AG09309 (cell line): ENCODE measurements at regions not wholly inside any gene's neighbourhood (a gene's known extent, or its start where the extent isn't known, plus 50 kb on each side); places are given as distances from the start of the nearest gene placed in this dataset.

Experiments used
- DNase-seq: peaks from one replicate; pipeline ENCODE4 v3.0.0-alpha.2; 2010; ENCODE audit warnings: low read depth
- H3K4me3 ChIP-seq: 2 replicates; pipeline ENCODE4 v1.5.1; 2011; ENCODE audit warnings: mild to moderate bottlenecking, low read depth, low read length, moderate library complexity; ENCODE audit not compliant: control insufficient read depth
- CTCF ChIP-seq: IDR thresholded peaks from 2 replicates; pipeline ENCODE4 v1.5.1; 2011; ENCODE audit warnings: mild to moderate bottlenecking, low read depth, low read length, inconsistent platforms; ENCODE audit not compliant: insufficient read depth, control insufficient read depth; ENCODE audit errors: missing control alignments

DNA sequence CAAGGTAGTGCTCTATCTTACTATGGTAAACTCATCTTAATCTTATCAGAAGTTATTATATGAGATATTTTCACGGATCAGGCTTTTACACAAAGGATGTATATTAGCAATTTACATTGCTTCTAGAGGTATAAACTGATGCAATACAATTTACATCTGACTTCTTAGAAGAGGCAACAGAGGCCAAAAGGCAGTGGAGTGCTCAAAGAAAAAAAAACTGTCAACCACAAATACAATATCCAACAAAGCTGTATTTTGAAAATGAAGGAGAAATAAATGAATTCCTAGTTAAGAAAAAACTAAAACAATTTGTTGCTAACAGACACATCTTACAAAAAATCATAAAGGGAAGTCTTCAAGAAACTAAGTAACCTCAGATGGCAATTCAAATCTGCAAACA, 1031.5 kb upstream of the CNTNAP5 start:
- DNase-seq: no peak
- no peak for TF ChIP-seq CTCF
- H3K4me3 ChIP-seq: no peak overlapping the region

DNA sequence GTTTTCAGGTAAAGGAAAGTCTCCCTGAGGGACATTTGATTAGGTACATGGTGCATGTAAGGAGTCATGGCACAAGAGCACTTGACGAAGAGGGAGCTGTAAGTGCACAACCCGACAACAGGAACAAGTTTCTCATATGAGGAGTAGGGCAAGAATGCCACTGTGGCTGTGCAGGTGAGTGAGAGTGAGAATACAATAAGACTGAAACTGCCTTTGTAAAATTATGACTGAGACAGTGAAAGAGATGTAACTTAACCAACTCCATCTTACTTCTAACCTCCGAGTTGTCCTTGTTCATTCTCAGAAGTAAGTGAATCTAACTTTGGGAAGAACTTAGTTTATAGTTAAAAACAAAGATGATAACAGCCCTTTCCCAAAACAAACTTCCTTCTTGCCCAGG, 1025.8 kb upstream of the CNTNAP5 start:
- no peak for DNase-seq
- TF ChIP-seq CTCF: no peak
- H3K4me3 ChIP-seq: no peak overlapping the region

DNA sequence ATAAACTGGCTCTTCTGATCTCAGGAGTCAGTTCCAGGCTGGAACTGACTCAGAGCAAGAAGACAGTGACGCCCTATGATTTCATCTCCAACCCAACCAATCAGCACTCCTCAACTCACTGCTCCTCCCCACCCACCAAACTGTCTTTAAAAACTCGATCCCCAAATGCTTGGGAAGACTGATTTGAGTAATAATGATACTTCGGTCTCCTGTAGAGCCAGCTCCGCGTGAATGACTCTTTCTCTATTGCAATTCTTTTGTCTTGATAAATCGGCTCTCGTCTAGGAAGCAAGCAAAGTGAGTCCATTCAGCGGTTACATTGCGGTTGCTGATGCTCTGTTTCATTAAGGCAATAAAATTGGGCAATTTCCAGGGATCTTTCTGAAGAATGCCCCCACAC, 1025.3 kb upstream of the CNTNAP5 start:
- TF ChIP-seq CTCF: no peak
- no peak for DNase-seq
- H3K4me3 ChIP-seq: no peak overlapping the region

DNA sequence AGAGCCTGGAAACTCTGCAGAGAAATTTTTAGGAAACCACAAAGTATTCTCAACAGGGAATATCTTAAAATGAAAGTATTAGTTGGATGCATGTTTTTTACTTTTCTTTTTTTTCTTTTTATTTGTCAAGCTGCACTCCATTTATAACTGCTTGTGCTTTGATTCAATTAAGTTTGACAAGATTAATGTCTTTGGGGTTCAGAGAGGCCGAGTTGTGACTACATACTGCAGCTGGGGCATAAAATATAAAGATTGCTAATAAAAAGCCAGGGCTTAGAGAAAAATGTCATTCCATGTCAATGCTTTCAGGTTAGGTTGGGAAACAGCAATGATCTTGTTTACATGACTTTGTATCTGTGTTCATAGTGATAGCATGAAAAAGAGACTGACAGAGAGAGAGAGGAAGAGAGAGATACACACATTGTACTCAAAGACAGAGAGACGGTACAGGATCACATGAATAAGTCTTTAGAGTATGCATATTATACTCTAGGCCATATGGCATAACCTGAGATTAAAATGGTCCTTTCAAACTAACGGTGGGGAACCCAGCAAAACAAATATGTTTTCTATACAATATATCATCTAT, 1022.3 kb upstream of the CNTNAP5 start:
- no peak for DNase-seq
- H3K4me3 ChIP-seq: no peak overlapping the region
- no peak for TF ChIP-seq CTCF

- no peak overlapping the region for H3K4me3 ChIP-seq
- TF ChIP-seq CTCF: no peak
- DNase-seq: no peak
Measured at GRCh38 chr2:123015186-123015585, 1009.9 kb upstream of the CNTNAP5 start.

DNA sequence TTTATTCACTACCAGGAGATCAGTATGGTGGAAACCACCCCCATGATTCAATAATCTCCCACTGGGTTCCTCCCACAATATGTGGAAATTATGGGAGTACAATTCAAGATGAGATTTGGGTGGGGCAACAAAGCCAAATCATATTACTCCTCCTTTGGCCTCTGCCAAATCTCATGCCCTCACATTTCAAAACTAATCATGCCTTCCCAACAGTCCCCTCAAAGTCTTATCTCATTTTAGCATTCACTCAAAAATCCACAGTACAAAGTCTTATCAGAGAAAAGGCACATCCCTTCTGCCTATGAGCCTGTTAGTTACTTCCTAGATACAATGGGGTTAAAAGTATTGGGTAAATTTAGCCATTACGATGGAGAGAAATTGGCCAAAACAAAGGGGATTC, 989.5 kb upstream of the CNTNAP5 start:
- DNase-seq: no peak
- TF ChIP-seq CTCF: no peak
- H3K4me3 ChIP-seq: no peak overlapping the region

DNA sequence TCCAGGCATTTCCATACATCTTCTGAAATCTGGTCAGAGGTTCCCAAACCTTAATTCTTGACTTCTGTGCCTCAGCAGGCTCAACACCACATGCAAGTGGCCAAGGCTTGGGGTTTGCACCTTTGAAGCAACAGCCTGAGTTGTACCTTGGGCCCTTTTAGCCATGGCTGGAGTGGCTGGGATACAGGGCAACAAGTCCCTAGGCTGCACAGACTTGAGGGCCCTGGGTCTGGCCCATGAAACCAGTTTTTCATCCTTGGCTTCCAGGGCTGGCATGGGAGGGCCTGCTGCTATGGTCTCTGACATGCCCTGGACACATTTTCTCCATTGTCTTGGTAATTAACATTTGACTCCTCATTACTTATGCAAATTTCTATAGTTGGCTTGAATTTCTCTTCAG, 988.8 kb upstream of the CNTNAP5 start:
- TF ChIP-seq CTCF: no peak

More for the DNA sequence above, 988.8 kb upstream of the CNTNAP5 start:
- DNase-seq: no peak
- no peak overlapping the region for H3K4me3 ChIP-seq
